ENCODE measurements at regions not wholly inside any gene's neighbourhood (a gene's known extent, or its start where the extent isn't known, plus 50 kb on each side); places are given as distances from the start of the nearest gene placed in this dataset.

GRCh38 chr13:58119351-58119750, 487.8 kb downstream of the PCDH17 start:
- no peaks in the 10 kb centered on the region for H3K27me3 Mint-ChIP-seq (ENCODE audit: low read depth in 2 of 2)
- WGBS (ENCODE audit: insufficient coverage) = no CpG with 5 or more reads among the region's 1 CpG
- no peak overlapping the region for H3K27ac ChIP-seq (ENCODE audit: low read length)
- H3K27me3 ChIP-seq (ENCODE audit: control insufficient read depth, insufficient read depth, low read length) = no peaks in the 10 kb centered on the region
- H3K9me3 ChIP-seq (ENCODE audit: control insufficient read depth, insufficient read depth, low read length) = no peaks in the 10 kb centered on the region
- no peak overlapping the region for H3K27ac Mint-ChIP-seq
- H3K4me3 ChIP-seq (ENCODE audit: low read length) = no peak overlapping the region
- H3K4me1 Mint-ChIP-seq = no peaks in the 10 kb centered on the region
- DNase-seq (no peak), ATAC-seq (no peak)
- H3K36me3 ChIP-seq (ENCODE audit: control insufficient read depth, insufficient read depth, low read length) = no peaks in the 10 kb centered on the region
- H3K9me3 Mint-ChIP-seq = peaks cover 12 to 24% of the 10 kb centered on the region in 2 donors
- no peak for TF ChIP-seq CTCF (IDR thresholded peaks at IDR 0.05)
- peaks cover 6% of the 10 kb centered on the region for H3K36me3 Mint-ChIP-seq
- intact Hi-C loops (cut with micrococcal nuclease) = no loop called here
- no peaks in the 10 kb centered on the region for H3K4me1 ChIP-seq (ENCODE audit: control insufficient read depth, insufficient read depth, low read length)
- H3K4me3 Mint-ChIP-seq = no peak overlapping the region

DNA sequence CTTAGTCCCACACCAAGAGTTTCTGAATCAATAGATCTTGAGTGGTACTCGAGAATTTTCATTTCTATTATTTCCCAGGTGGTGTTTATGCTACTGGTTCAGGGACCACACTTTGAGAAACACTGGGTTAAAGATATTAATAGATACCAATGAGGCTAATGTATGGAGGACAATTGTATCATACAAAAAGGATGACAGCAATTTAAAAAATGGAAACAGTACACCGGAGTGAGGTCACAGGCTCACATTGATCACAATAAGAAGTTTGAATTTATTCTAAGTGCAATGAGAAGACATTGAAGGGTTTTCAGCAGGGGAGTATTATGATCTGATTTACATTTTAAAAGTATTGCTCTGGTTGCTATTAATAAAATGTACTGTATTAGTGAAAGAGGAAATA, 488.3 kb downstream of the PCDH17 start:
- H3K36me3 ChIP-seq (ENCODE audit: control insufficient read depth, insufficient read depth, low read length) = no peaks in the 10 kb centered on the region
- ATAC-seq = no peak
- Mint-ChIP-seq H3K4me3 (no peak overlapping the region), H3K27me3 (ENCODE audit: low read depth in 2 of 2) (no peaks in the 10 kb centered on the region), H3K36me3 (peaks cover 6% of the 10 kb centered on the region), H3K9me3 (peaks cover 11 to 24% of the 10 kb centered on the region in 2 donors), H3K4me1 (no peaks in the 10 kb centered on the region), H3K27ac (no peak overlapping the region)
- WGBS (ENCODE audit: insufficient coverage) = 100% methylated on average over 1 of the region's 2 CpGs
- intact Hi-C loops (cut with micrococcal nuclease) = no loop called here
- H3K27ac ChIP-seq (ENCODE audit: low read length) = no peak overlapping the region
- no peaks in the 10 kb centered on the region for H3K4me1 ChIP-seq (ENCODE audit: control insufficient read depth, insufficient read depth, low read length)
- H3K9me3 ChIP-seq (ENCODE audit: control insufficient read depth, insufficient read depth, low read length) = no peaks in the 10 kb centered on the region
- no peak overlapping the region for H3K4me3 ChIP-seq (ENCODE audit: low read length)
- no peaks in the 10 kb centered on the region for H3K27me3 ChIP-seq (ENCODE audit: control insufficient read depth, insufficient read depth, low read length)
- DNase-seq = no peak
- TF ChIP-seq CTCF (IDR thresholded peaks at IDR 0.05) = no peak

DNA sequence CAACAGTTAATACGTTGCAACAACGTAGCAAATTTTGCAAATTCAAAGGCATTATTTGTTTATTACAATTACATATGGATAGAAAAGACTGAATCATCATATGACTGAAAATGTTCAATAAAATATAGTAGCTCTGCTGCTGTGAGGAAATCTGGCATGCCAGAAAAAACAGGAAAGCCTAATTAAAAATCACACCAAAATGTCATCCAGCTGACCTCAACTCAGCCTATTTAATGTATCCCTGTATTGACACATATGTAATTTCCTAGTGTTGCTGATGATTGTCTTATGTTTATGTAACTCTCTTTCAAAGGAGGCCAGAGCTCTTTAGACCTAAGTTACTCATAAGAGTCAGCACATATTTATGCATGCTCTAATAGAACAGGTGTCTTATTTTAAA, 495.0 kb downstream of the PCDH17 start:
- Mint-ChIP-seq H3K9me3 (peaks cover 17 to 21% of the 10 kb centered on the region in 2 donors), H3K36me3 (peaks cover 24% of the 10 kb centered on the region), H3K4me1 (no peaks in the 10 kb centered on the region), H3K4me3 (no peak overlapping the region), H3K27me3 (ENCODE audit: low read depth in 2 of 2) (no peaks in the 10 kb centered on the region), H3K27ac (no peak overlapping the region)
- intact Hi-C loops (cut with micrococcal nuclease) = no loop called here
- DNase-seq = no peak
- no peaks in the 10 kb centered on the region for H3K27me3 ChIP-seq (ENCODE audit: control insufficient read depth, insufficient read depth, low read length)
- no peak for TF ChIP-seq CTCF (IDR thresholded peaks at IDR 0.05)
- no peak overlapping the region for H3K4me3 ChIP-seq (ENCODE audit: low read length)
- H3K4me1 ChIP-seq (ENCODE audit: control insufficient read depth, insufficient read depth, low read length) = no peaks in the 10 kb centered on the region
- no peak for ATAC-seq
- no peak overlapping the region for H3K27ac ChIP-seq (ENCODE audit: low read length)
- no peaks in the 10 kb centered on the region for H3K36me3 ChIP-seq (ENCODE audit: control insufficient read depth, insufficient read depth, low read length)
- WGBS (ENCODE audit: insufficient coverage) = 100% methylated on average over 2 of the region's 2 CpGs
- no peaks in the 10 kb centered on the region for H3K9me3 ChIP-seq (ENCODE audit: control insufficient read depth, insufficient read depth, low read length)

- H3K27me3 ChIP-seq (ENCODE audit: control insufficient read depth, insufficient read depth, low read length) = no peaks in the 10 kb centered on the region
- H3K4me1 ChIP-seq (ENCODE audit: control insufficient read depth, insufficient read depth, low read length) = no peaks in the 10 kb centered on the region
- no peaks in the 10 kb centered on the region for H3K36me3 ChIP-seq (ENCODE audit: control insufficient read depth, insufficient read depth, low read length)
- Mint-ChIP-seq H3K27me3 (ENCODE audit: low read depth in 2 of 2) (no peaks in the 10 kb centered on the region), H3K4me1 (no peaks in the 10 kb centered on the region), H3K27ac (no peak overlapping the region), H3K36me3 (peaks cover 29% of the 10 kb centered on the region), H3K9me3 (peaks cover 26 to 31% of the 10 kb centered on the region in 2 donors), H3K4me3 (no peak overlapping the region)
- 77% methylated on average over 3 of the region's 3 CpGs for WGBS (ENCODE audit: insufficient coverage)
- DNase-seq (no peak), ATAC-seq (no peak)
- intact Hi-C loops (cut with micrococcal nuclease) = no loop called here
- H3K9me3 ChIP-seq (ENCODE audit: control insufficient read depth, insufficient read depth, low read length) = peaks cover 15% of the 10 kb centered on the region
- TF ChIP-seq CTCF (IDR thresholded peaks at IDR 0.05) = no peak
- no peak overlapping the region for H3K4me3 ChIP-seq (ENCODE audit: low read length)
- no peak overlapping the region for H3K27ac ChIP-seq (ENCODE audit: low read length)
Observed at GRCh38 chr13:58134012-58134411, 502.5 kb downstream of the PCDH17 start.
